Hindlimb muscle (tissue), 1 donor: ENCODE measurements at regions not wholly inside any gene's neighbourhood (a gene's known extent, or its start where the extent isn't known, plus 50 kb on each side); places are given as distances from the start of the nearest gene placed in this dataset.

Experiments used
- DNase-seq: peaks from one replicate; pipeline ENCODE4 v3.0.0-alpha.2; 2013

- DNase-seq, result no peak
Measured at GRCh38 chr17:77420095-77420803, 279.5 kb downstream of the SEC14L1 start.

- peak; percentile 82 for DNase-seq
Measured at GRCh38 chr17:77420804-77421629, 280.2 kb downstream of the SEC14L1 start.

GRCh38 chr17:77421630-77421972, 280.8 kb downstream of the SEC14L1 start:
- no peak for DNase-seq

GRCh38 chr17:77422104-77422747, 281.5 kb downstream of the SEC14L1 start:
- no peak for DNase-seq

GRCh38 chr17:77422748-77423113, 282.0 kb downstream of the SEC14L1 start:
- no peak for DNase-seq

GRCh38 chr17:77423589-77424451, 283.1 kb downstream of the SEC14L1 start:
- DNase-seq, result peak; percentile 95

- peak; percentile 89 for DNase-seq
Measured at GRCh38 chr17:77424585-77425344, 284.0 kb downstream of the SEC14L1 start.

GRCh38 chr17:77425348-77425747, 284.6 kb downstream of the SEC14L1 start:
- DNase-seq, result no peak

- DNase-seq, result no peak
Measured at GRCh38 chr17:77425791-77426641, 285.2 kb downstream of the SEC14L1 start.

- DNase-seq, result no peak
Measured at GRCh38 chr17:77426676-77427386, 286.1 kb downstream of the SEC14L1 start.

- DNase-seq, result no peak
Measured at GRCh38 chr17:77427391-77427991, 286.7 kb downstream of the SEC14L1 start.

GRCh38 chr17:77428020-77428748, 287.4 kb downstream of the SEC14L1 start:
- DNase-seq, result no peak

GRCh38 chr17:77428749-77429368, 288.1 kb downstream of the SEC14L1 start:
- no peak for DNase-seq

- DNase-seq, result no peak
Measured at GRCh38 chr17:77429369-77429968, 288.7 kb downstream of the SEC14L1 start.

- DNase-seq, result peak; percentile 85
Measured at GRCh38 chr17:77429969-77430752, 289.4 kb downstream of the SEC14L1 start.

- DNase-seq, result no peak
Measured at GRCh38 chr17:77432034-77432661, 291.4 kb downstream of the SEC14L1 start.

- no peak for DNase-seq
Measured at GRCh38 chr17:77432742-77433141, 292.0 kb downstream of the SEC14L1 start.
